ENCODE measurements at regions not wholly inside any gene's neighbourhood (a gene's known extent, or its start where the extent isn't known, plus 50 kb on each side); places are given as distances from the start of the nearest gene placed in this dataset.

- DNase-seq, result no peak
Measured at GRCh38 chr3:106184540-106185457, 316.0 kb upstream of the CBLB start.

- no peak for DNase-seq
Measured at GRCh38 chr3:106185949-106186348, 317.1 kb upstream of the CBLB start.

- no peak for DNase-seq
Measured at GRCh38 chr3:106190296-106190695, 321.5 kb upstream of the CBLB start.

GRCh38 chr3:106191211-106191610 is 322.4 kb upstream of the CBLB start:
- DNase-seq, result no peak

GRCh38 chr3:106191913-106192312 is 323.1 kb upstream of the CBLB start:
- no peak for DNase-seq

- DNase-seq, result no peak
Measured at GRCh38 chr3:106193876-106194275, 325.1 kb upstream of the CBLB start.

- DNase-seq, result no peak
Measured at GRCh38 chr3:106194726-106195125, 325.9 kb upstream of the CBLB start.

GRCh38 chr3:106197532-106198194 is 328.9 kb upstream of the CBLB start:
- peak; percentile 69 for DNase-seq

- DNase-seq, result no peak
Measured at GRCh38 chr3:106204160-106204868, 335.5 kb upstream of the CBLB start.

- DNase-seq, result peak; percentile 70
Measured at GRCh38 chr3:106206146-106206545, 337.3 kb upstream of the CBLB start.

- no peak for DNase-seq
Measured at GRCh38 chr3:106206613-106207012, 337.8 kb upstream of the CBLB start.

GRCh38 chr3:106208251-106208650 is 339.4 kb upstream of the CBLB start:
- no peak for DNase-seq

- DNase-seq, result peak; percentile 17
Measured at GRCh38 chr3:106208967-106209366, 340.2 kb upstream of the CBLB start.

- no peak for DNase-seq
Measured at GRCh38 chr3:106209482-106209881, 340.7 kb upstream of the CBLB start.

- DNase-seq, result no peak
Measured at GRCh38 chr3:106210923-106211322, 342.1 kb upstream of the CBLB start.

GRCh38 chr3:106212665-106213222 is 343.9 kb upstream of the CBLB start:
- no peak for DNase-seq

GRCh38 chr3:106213954-106214353 is 345.1 kb upstream of the CBLB start:
- no peak for DNase-seq

- no peak for DNase-seq
Measured at GRCh38 chr3:106214641-106215040, 345.8 kb upstream of the CBLB start.

- DNase-seq, result no peak
Measured at GRCh38 chr3:106215047-106215446, 346.2 kb upstream of the CBLB start.

- DNase-seq, result no peak
Measured at GRCh38 chr3:106217745-106218144, 348.9 kb upstream of the CBLB start.

GRCh38 chr3:106227068-106227467 is 358.3 kb upstream of the CBLB start:
- DNase-seq, result no peak

GRCh38 chr3:106228271-106228670 is 359.5 kb upstream of the CBLB start:
- DNase-seq, result peak; percentile 28

All from hematopoietic multipotent progenitor cell treated with erythropoietin and hydrocortisone succinate and interleukin-3 and kit ligand, for 4 days (in vitro differentiated cells).